ENCODE measurements at regions not wholly inside any gene's neighbourhood (a gene's known extent, or its start where the extent isn't known, plus 50 kb on each side); places are given as distances from the start of the nearest gene placed in this dataset.

DNA sequence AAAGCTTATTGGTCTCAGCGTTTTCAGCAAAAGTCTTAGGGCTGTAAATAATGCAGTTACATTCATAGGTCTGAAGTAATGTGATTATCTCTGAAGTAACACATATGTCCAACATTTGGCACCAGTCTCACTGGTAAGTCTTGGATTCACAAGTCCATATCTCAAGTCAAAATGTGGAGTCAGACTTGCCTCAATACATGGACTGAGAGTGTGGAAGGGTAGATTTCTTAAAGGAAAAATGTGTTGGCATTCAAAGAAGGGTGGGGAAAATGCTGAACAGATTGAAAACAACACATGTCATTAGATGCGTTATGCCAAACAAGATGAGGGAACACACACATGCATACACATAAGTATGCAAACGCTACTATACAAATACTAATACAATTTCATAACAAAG lies 989.0 kb upstream of the MANEA start:
- TF ChIP-seq TCF12 (IDR thresholded peaks at IDR 0.05; ENCODE audit: low read depth) (no peak), CREB1 (IDR thresholded peaks at IDR 0.05; ENCODE audit: low read depth) (no peak), RAD21 (IDR thresholded peaks at IDR 0.05; ENCODE audit: low read depth) (no peak), EP300 (IDR thresholded peaks at IDR 0.05; ENCODE audit: borderline replicate concordance) (no peak), TAF1 (IDR thresholded peaks at IDR 0.05; ENCODE audit: low read depth) (no peak), YY1 (IDR thresholded peaks at IDR 0.05; ENCODE audit: low read depth) (no peak), ZBTB7A (IDR thresholded peaks at IDR 0.05; ENCODE audit: low read depth) (no peak), NFIC (IDR thresholded peaks at IDR 0.05) (no peak)
- TF ChIP-seq, protein P1, sequence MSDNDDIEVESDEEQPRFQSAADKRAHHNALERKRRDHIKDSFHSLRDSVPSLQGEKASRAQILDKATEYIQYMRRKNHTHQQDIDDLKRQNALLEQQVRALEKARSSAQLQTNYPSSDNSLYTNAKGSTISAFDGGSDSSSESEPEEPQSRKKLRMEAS (IDR thresholded peaks at IDR 0.05), result no peak
- TF ChIP-seq, protein P2, sequence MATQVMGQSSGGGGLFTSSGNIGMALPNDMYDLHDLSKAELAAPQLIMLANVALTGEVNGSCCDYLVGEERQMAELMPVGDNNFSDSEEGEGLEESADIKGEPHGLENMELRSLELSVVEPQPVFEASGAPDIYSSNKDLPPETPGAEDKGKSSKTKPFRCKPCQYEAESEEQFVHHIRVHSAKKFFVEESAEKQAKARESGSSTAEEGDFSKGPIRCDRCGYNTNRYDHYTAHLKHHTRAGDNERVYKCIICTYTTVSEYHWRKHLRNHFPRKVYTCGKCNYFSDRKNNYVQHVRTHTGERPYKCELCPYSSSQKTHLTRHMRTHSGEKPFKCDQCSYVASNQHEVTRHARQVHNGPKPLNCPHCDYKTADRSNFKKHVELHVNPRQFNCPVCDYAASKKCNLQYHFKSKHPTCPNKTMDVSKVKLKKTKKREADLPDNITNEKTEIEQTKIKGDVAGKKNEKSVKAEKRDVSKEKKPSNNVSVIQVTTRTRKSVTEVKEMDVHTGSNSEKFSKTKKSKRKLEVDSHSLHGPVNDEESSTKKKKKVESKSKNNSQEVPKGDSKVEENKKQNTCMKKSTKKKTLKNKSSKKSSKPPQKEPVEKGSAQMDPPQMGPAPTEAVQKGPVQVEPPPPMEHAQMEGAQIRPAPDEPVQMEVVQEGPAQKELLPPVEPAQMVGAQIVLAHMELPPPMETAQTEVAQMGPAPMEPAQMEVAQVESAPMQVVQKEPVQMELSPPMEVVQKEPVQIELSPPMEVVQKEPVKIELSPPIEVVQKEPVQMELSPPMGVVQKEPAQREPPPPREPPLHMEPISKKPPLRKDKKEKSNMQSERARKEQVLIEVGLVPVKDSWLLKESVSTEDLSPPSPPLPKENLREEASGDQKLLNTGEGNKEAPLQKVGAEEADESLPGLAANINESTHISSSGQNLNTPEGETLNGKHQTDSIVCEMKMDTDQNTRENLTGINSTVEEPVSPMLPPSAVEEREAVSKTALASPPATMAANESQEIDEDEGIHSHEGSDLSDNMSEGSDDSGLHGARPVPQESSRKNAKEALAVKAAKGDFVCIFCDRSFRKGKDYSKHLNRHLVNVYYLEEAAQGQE (IDR thresholded peaks at IDR 0.05; ENCODE audit: low read depth), result no peak
